ENCODE measurements at regions not wholly inside any gene's neighbourhood (a gene's known extent, or its start where the extent isn't known, plus 50 kb on each side); places are given as distances from the start of the nearest gene placed in this dataset.

DNA sequence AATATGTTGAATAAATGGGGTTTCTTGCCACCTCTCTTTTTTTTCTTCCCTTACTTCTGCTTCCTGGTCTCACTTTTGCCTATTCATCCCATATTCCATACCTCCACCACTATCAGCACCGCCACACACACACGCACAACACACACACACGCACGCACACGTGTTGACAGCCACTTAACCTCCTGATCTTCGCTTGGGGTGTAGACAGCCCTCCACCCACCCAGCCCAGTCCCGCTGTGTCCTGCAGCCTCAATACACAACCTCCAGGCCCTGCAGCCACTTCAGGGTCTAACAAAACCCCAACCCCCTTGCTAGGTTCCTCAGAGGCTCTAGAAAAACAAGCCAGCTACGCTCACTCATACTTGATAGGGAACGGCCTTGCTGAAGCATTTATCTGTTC lies 72.3 kb downstream of the LINC00237 start:
- TF ChIP-seq JUND (IDR thresholded peaks at IDR 0.05; ENCODE audit: low read depth): no peak
- in situ Hi-C loops (cut with HindIII; ENCODE audit: low pct_unique_long_range_greater_than_20kb, low sequenced_read_pairs): no loop called here
- no peak for DNase-seq (ENCODE audit: low read depth in 1 of 2, low spot score in 1 of 2)

DNA sequence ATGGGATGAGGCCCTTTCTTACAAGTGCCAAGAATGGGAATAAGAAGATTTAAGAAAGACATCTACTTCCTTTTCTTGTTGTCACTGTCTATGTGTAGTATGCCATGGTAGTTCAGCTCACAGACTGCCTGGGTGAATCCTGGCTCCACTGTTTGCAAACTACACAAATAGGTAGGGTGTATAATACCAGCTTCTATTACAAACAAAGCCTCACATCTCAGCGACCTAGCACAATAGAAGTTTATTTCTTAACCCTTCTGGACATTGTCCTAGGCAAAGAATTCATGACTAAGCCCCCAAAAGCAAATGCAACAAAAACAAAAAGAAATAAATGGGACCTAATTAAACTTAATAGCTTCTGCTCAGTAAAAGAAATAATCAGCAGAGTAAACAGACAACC lies 74.5 kb downstream of the LINC00237 start:
- DNase-seq (ENCODE audit: low read depth in 1 of 2, low spot score in 1 of 2): no peak
- in situ Hi-C loops (cut with HindIII; ENCODE audit: low pct_unique_long_range_greater_than_20kb, low sequenced_read_pairs): no loop called here
- TF ChIP-seq JUND (IDR thresholded peaks at IDR 0.05; ENCODE audit: low read depth): no peak

DNA sequence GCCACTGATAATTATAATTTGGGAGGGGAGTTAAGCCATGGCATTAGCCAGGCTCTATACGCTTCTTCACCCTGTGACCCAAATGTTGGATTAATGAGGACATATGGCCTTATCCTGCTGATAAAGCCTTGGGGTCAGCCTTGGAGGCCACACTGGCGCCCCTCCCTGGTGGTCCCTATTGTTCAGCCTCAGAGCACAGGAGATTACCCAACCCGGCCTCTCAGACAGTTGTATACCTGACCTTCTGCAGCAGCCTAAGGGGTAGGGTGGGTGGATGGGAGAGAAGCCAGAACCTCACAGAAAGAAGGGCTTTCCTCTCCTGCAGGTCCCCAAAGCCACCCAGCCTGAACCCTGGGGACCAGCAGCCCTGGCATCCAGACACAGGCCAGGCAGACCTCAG lies 76.8 kb downstream of the LINC00237 start:
- TF ChIP-seq JUND (IDR thresholded peaks at IDR 0.05; ENCODE audit: low read depth): no peak
- DNase-seq (ENCODE audit: low read depth in 1 of 2, low spot score in 1 of 2): no peak
- in situ Hi-C loops (cut with HindIII; ENCODE audit: low pct_unique_long_range_greater_than_20kb, low sequenced_read_pairs): no loop called here

DNA sequence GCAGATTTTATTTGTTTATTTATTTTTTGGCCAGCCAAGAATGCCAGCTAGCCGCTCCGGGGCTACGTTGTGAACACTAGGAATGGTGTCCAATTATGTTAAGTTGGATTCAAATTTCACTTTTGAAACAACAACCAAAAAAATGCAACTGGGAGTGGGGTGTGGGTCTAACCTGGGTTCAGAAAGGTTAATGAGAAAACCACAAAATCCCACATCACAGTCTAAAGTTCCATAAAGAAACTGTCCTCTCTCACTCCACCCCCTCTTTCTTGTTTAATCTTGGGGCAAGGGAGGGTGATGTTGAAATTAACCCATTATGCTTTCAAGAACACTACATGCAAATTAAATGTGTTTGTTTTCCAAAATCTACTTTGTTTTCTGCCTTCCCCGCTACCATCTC lies 77.2 kb downstream of the LINC00237 start:
- in situ Hi-C loops (cut with HindIII; ENCODE audit: low pct_unique_long_range_greater_than_20kb, low sequenced_read_pairs): no loop called here
- no peak for TF ChIP-seq JUND (IDR thresholded peaks at IDR 0.05; ENCODE audit: low read depth)
- no peak for DNase-seq (ENCODE audit: low read depth in 1 of 2, low spot score in 1 of 2)

DNA sequence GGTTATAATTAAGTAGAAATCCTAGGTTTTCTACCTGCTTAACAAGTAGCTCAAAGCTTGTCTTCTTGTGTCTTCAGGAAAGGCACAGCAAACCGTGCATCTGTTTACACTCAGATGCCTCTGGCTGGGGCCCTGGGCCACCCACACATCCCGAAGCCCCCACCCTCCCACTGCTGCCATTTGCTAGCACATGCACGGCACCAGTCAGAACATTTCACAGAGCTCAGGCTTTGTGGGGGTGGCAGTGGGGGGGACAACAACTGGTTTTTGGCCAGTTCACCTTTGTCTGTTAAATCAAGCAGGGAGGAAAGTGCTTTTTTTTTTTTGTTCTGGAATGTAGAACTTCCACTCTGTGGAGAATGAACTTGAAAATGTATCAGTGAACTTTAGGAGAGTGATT lies 77.7 kb downstream of the LINC00237 start:
- in situ Hi-C loops (cut with HindIII; ENCODE audit: low pct_unique_long_range_greater_than_20kb, low sequenced_read_pairs): no loop called here
- no peak for DNase-seq (ENCODE audit: low read depth in 1 of 2, low spot score in 1 of 2)
- no peak for TF ChIP-seq JUND (IDR thresholded peaks at IDR 0.05; ENCODE audit: low read depth)

DNA sequence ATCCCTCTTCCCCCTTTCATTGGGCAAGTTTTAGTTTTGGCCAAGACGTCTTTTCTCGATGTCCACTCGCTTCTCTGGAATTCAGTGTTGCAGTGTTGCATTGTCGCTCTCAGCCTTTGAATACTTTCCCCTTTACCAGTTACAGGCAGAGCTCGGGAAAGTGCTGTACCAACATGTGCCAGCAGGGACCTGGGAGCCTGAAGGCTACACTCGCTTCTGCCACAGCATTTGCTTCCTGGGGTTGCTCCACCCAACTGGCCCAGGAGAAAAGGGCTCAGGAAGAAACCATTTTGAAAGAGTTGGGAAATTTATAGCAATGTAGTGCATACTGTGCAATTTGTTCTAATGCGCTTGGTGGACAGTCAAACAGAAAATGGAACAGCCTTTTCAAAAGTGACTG lies 78.6 kb downstream of the LINC00237 start:
- in situ Hi-C loops (cut with HindIII; ENCODE audit: low pct_unique_long_range_greater_than_20kb, low sequenced_read_pairs): no loop called here
- DNase-seq (ENCODE audit: low read depth in 1 of 2, low spot score in 1 of 2): peak; percentile 30 to 79

DNA sequence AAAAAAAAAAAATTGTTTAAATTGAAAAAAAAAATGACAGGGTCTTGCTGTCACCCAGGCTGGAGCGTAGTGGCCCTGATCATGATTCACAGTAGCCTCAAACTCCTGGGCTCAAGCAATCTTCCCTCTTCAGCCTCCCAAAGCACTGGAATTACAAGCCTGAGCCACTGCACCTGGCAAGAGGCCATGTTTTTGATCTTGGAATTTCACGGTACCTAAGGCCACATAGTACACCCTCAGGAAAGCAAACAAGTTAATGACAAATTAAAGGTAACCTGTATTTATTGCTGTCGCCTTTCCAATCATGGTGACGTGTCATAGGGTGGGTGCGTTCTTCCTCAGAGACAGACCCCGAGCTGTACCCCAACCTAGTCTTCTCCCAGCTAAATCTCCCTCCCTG lies 79.2 kb downstream of the LINC00237 start:
- in situ Hi-C loops (cut with HindIII; ENCODE audit: low pct_unique_long_range_greater_than_20kb, low sequenced_read_pairs): no loop called here
- DNase-seq (ENCODE audit: low read depth in 1 of 2, low spot score in 1 of 2): peak in 1 of 2 experiments; percentile 60
- no peak for TF ChIP-seq JUND (IDR thresholded peaks at IDR 0.05; ENCODE audit: low read depth)

More for the DNA sequence above, 78.6 kb downstream of the LINC00237 start:
- no peak for TF ChIP-seq JUND (IDR thresholded peaks at IDR 0.05; ENCODE audit: low read depth)

DNA sequence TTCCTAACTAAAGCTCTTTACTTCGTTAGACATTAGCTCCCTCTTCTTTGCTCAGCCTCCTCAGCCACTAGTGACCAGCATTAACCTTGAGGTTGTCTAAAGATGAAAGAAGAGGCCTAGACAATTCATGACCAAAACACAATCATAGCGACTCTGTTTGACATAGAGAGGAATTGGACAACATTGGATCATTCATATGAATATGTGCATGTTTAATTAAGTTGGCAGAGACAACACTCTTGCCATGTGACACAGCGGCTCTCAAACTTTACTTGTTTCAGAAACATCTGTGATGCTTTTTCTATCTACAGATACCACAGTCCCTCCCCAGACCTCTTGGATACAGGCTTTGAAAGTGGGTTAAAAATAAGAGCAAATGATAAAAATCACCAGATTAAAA lies 81.7 kb downstream of the LINC00237 start:
- DNase-seq (ENCODE audit: low read depth in 1 of 2, low spot score in 1 of 2): no peak
- TF ChIP-seq JUND (IDR thresholded peaks at IDR 0.05; ENCODE audit: low read depth): no peak
- in situ Hi-C loops (cut with HindIII; ENCODE audit: low pct_unique_long_range_greater_than_20kb, low sequenced_read_pairs): no loop called here

DNA sequence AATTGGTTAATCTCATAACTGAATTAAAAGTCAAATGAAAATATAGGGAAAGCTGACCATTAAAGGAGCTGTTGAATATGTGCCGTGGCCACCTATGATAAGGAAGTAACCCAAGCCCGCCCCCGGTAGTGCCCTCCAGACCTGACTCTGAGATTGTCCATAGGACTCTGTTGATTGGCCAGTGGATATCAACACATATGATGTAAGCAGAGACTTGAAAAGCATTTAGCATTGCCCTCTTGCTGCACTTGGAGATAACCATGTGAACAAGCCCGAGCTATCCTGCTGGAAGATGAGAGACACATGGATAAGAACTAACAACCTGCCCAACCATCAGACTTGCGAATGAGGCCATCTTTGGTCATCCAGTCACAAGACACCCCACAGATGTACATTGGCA lies 83.2 kb downstream of the LINC00237 start:
- no peak for TF ChIP-seq JUND (IDR thresholded peaks at IDR 0.05; ENCODE audit: low read depth)
- in situ Hi-C loops (cut with HindIII; ENCODE audit: low pct_unique_long_range_greater_than_20kb, low sequenced_read_pairs): no loop called here
- DNase-seq (ENCODE audit: low read depth in 1 of 2, low spot score in 1 of 2): no peak

DNA sequence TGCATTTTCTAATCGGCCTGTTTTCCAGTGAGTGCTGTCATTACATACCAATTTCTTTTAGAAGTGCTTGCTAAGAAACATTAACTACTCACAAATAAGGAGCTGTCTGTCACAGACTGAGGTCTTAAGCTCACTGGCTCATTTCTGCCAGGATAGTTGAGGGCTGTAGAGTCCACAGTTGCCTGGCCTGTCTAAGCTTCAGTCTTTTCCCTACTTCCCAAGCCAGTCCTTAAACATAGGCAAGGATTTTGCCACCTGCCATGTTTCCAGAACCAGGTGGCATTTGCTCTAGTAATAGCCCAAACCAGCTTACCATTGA lies 84.7 kb downstream of the LINC00237 start:
- no peak for TF ChIP-seq JUND (IDR thresholded peaks at IDR 0.05; ENCODE audit: low read depth)

DNA sequence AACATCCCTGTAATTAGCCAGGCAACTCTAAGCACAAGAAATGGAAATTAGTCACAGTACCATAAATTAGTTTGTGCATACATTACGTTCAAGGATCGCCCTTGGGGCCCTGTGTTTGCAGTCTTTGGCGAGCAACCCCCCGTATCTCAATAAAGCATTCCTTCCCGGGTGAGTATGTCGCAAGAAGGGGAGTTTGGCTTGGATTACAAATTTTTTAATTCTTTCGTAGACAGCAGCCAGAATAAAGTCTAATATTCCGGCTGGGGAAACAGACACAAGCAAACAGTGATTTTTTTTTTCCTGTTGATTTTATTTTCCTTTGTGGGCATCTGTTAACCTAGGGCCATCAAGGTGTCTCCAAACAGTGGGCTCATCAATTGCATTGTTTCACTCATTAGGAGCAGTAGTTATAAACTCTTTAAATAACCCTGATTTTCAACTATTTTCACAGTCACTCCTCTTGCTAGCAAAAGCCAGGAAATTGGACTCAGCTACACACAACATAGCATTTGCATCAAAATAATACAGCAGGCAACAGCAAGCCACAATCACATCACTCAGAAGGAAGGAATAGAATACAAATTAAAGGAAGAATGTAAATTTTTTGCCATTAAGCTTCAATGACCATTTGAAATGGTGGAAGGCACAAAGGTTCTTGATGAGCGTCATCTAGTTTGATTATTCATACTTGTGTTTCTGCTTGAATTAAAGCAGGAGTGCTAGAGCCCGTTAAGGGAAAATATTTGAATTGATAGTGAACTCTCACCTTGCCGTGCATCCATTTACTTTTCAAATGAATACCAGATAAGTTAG lies 85.3 kb downstream of the LINC00237 start:
- in situ Hi-C loops (cut with HindIII; ENCODE audit: low pct_unique_long_range_greater_than_20kb, low sequenced_read_pairs): no loop called here
- no peak for TF ChIP-seq JUND (IDR thresholded peaks at IDR 0.05; ENCODE audit: low read depth)

More for the DNA sequence above, 84.7 kb downstream of the LINC00237 start:
- in situ Hi-C loops (cut with HindIII; ENCODE audit: low pct_unique_long_range_greater_than_20kb, low sequenced_read_pairs): no loop called here
- DNase-seq (ENCODE audit: low read depth in 1 of 2, low spot score in 1 of 2): no peak

DNA sequence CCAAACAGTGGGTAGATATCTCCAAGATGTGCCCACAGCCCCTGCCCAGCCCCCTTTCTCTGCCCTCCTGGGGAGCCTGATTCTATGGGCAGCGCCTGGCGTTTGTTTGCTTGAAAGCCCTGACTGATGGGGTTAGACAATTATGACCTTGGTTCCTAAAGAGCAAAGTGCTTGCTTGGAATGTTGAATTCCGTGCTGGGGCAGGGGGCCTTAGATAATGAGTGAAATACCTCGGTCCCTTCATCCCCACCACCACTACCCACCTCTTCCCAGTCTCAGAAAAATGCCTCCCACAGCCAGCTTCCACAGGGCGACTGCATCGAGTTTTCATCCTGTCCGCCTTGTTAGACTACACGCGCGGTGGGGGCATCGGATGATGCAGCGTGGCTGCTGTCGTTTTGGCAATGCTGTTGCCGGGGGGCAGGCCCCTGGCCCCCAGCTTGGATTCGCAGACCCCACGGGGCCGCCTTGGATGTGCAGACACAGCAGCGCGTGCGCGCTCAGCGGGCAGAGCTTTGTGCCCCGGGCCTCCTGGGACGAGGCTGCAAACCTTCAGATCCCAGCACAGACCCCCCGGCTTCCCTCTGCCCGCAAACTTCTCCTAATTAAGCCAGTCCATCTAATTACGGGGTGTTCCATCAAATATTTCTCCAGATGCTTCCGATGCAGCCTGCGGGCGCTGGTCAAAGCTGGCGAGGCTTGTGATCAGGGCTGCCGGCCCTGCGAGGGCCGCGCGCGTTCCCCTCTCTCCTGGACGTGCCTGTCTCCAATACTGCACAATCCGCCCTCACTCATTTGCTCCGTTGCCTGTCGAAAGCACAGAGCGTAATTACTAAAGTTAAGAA lies 86.1 kb downstream of the LINC00237 start:
- in situ Hi-C loops (cut with HindIII; ENCODE audit: low pct_unique_long_range_greater_than_20kb, low sequenced_read_pairs): no loop called here
- TF ChIP-seq JUND (IDR thresholded peaks at IDR 0.05; ENCODE audit: low read depth): no peak
- no peak for DNase-seq (ENCODE audit: low read depth in 1 of 2, low spot score in 1 of 2)

More for the DNA sequence above, 85.3 kb downstream of the LINC00237 start:
- no peak for DNase-seq (ENCODE audit: low read depth in 1 of 2, low spot score in 1 of 2)

DNA sequence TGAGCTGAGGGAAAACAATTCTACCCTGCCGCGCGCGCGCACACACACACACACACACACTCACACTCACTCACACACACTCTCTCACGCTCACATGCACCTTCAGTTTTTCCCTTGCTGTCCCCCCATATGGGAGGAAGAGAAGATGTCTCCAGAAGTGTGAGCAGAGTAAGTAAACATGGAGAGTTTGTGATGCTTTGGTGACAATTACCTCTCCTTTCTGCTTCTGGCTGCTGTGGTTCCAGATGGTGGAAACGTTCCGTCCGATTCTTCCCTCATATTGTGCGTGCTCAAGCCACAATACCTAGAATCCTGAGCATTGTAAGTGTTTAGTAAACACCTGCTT lies 86.7 kb downstream of the LINC00237 start:
- in situ Hi-C loops (cut with HindIII; ENCODE audit: low pct_unique_long_range_greater_than_20kb, low sequenced_read_pairs): no loop called here
- no peak for TF ChIP-seq JUND (IDR thresholded peaks at IDR 0.05; ENCODE audit: low read depth)
- DNase-seq (ENCODE audit: low read depth in 1 of 2, low spot score in 1 of 2): no peak

Data from T47D (cell line).